ENCODE measurements at regions not wholly inside any gene's neighbourhood (a gene's known extent, or its start where the extent isn't known, plus 50 kb on each side); places are given as distances from the start of the nearest gene placed in this dataset.
"Not testable (repeated sequence)": the region's sequence is repeated elsewhere in the genome, so short reads cannot be mapped to it uniquely, and the experiment has no call there.

GRCh38 chr12:5096241-5096924 lies 52.7 kb downstream of the KCNA5 start:
- no CpG with 5 or more reads among the region's 8 CpGs for WGBS (ENCODE audit: insufficient coverage, low lambda C conversion rate)
- Histone ChIP-seq H3K4me3 (ENCODE audit: low read length) (no peak overlapping the region), H3K27me3 (ENCODE audit: control insufficient read depth, insufficient read depth, low read length) (peaks cover 20% of the 10 kb centered on the region), H3K36me3 (ENCODE audit: control insufficient read depth, insufficient read depth, low read length) (no peaks in the 10 kb centered on the region), H3K9me3 (ENCODE audit: control insufficient read depth, low read depth, low read length) (no peaks in the 10 kb centered on the region), H3K27ac (ENCODE audit: low read length) (no peak overlapping the region), H3K4me1 (ENCODE audit: control insufficient read depth, insufficient read depth, low read length) (no peaks in the 10 kb centered on the region)
- DNase-seq: no peak

- WGBS (ENCODE audit: insufficient coverage, low lambda C conversion rate): no CpG with 5 or more reads among the region's 6 CpGs
- peaks cover 20% of the 10 kb centered on the region for H3K27me3 ChIP-seq (ENCODE audit: control insufficient read depth, insufficient read depth, low read length)
Measured at GRCh38 chr12:5097786-5098185, 54.1 kb downstream of the KCNA5 start.

GRCh38 chr12:5099136-5099535 lies 55.5 kb downstream of the KCNA5 start:
- no peak overlapping the region for H3K4me3 ChIP-seq (ENCODE audit: low read length)
- peaks cover 15% of the 10 kb centered on the region for H3K27me3 ChIP-seq (ENCODE audit: control insufficient read depth, insufficient read depth, low read length)
- no peaks in the 10 kb centered on the region for H3K36me3 ChIP-seq (ENCODE audit: control insufficient read depth, insufficient read depth, low read length)
- H3K9me3 ChIP-seq (ENCODE audit: control insufficient read depth, low read depth, low read length): no peaks in the 10 kb centered on the region
- DNase-seq: no peak
- H3K27ac ChIP-seq (ENCODE audit: low read length): no peak overlapping the region
- peaks cover 1% of the 10 kb centered on the region for H3K4me1 ChIP-seq (ENCODE audit: control insufficient read depth, insufficient read depth, low read length)
- 100% methylated on average over 1 of the region's 13 CpGs for WGBS (ENCODE audit: insufficient coverage, low lambda C conversion rate)

More at GRCh38 chr12:5097786-5098185, 54.1 kb downstream of the KCNA5 start:
- no peaks in the 10 kb centered on the region for H3K9me3 ChIP-seq (ENCODE audit: control insufficient read depth, low read depth, low read length)
- H3K4me1 ChIP-seq (ENCODE audit: control insufficient read depth, insufficient read depth, low read length): no peaks in the 10 kb centered on the region
- no peaks in the 10 kb centered on the region for H3K36me3 ChIP-seq (ENCODE audit: control insufficient read depth, insufficient read depth, low read length)
- H3K4me3 ChIP-seq (ENCODE audit: low read length): no peak overlapping the region
- DNase-seq: no peak
- no peak overlapping the region for H3K27ac ChIP-seq (ENCODE audit: low read length)

- Histone ChIP-seq H3K27ac (ENCODE audit: low read length) (no peak overlapping the region), H3K27me3 (ENCODE audit: control insufficient read depth, insufficient read depth, low read length) (peaks cover 12% of the 10 kb centered on the region), H3K4me1 (ENCODE audit: control insufficient read depth, insufficient read depth, low read length) (peaks cover 6% of the 10 kb centered on the region), H3K4me3 (ENCODE audit: low read length) (no peak overlapping the region), H3K9me3 (ENCODE audit: control insufficient read depth, low read depth, low read length) (no peaks in the 10 kb centered on the region), H3K36me3 (ENCODE audit: control insufficient read depth, insufficient read depth, low read length) (no peaks in the 10 kb centered on the region)
- 88% methylated on average over 5 of the region's 7 CpGs for WGBS (ENCODE audit: insufficient coverage, low lambda C conversion rate)
- no peak for DNase-seq
Measured at GRCh38 chr12:5099591-5099990, 55.9 kb downstream of the KCNA5 start.

DNA sequence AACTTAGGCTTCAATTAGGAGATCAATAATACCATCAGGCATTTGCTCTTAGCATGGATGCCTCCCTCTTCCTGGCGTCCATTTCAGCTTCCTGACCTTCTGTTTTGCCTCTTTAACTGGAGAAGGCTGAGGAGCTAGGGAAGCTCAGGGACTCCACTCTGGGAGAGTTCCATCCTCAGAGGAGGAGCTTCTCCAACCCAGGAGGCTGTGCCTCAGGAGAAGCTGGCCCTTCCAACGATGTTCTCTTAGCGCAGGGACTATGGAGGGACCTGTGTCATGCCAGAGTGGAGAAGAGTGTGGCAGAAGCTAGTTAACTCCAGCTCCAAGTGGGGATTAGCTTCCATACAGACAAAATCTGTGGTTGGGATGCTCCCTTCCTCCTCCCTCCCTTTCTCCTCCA lies 58.0 kb downstream of the KCNA5 start:
- Histone ChIP-seq H3K27me3 (ENCODE audit: control insufficient read depth, insufficient read depth, low read length) (no peaks in the 10 kb centered on the region), H3K27ac (ENCODE audit: low read length) (no peak overlapping the region), H3K4me3 (ENCODE audit: low read length) (no peak overlapping the region), H3K4me1 (ENCODE audit: control insufficient read depth, insufficient read depth, low read length) (peaks cover 9% of the 10 kb centered on the region), H3K36me3 (ENCODE audit: control insufficient read depth, insufficient read depth, low read length) (no peaks in the 10 kb centered on the region), H3K9me3 (ENCODE audit: control insufficient read depth, low read depth, low read length) (no peaks in the 10 kb centered on the region)
- DNase-seq: no peak
- WGBS (ENCODE audit: insufficient coverage, low lambda C conversion rate): no CpG with 5 or more reads among the region's 3 CpGs

- DNase-seq: no peak
- WGBS (ENCODE audit: insufficient coverage, low lambda C conversion rate): 100% methylated on average over 2 of the region's 5 CpGs
Measured at GRCh38 chr12:5102261-5102789, 58.6 kb downstream of the KCNA5 start.

DNA sequence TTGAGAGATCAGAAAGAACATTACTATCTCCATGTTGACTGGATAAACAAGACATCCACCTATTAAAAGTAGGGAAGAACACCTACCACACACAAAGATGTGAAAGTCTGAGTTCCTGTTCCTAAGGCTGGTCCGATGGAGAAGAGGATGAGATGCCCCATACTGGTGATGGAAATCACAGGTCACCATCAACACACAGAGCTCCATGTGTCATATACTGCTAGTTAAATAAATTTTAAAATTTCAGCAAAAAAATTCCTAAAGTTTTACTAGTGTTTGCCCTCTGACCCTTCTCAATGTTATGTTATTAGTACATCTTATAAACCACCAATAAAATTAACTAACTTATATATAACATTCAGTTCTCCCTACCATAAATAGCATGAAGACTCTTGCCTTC lies 59.1 kb downstream of the KCNA5 start:
- Histone ChIP-seq H3K27me3 (ENCODE audit: control insufficient read depth, insufficient read depth, low read length) (no peaks in the 10 kb centered on the region), H3K4me1 (ENCODE audit: control insufficient read depth, insufficient read depth, low read length) (peaks cover 9% of the 10 kb centered on the region), H3K9me3 (ENCODE audit: control insufficient read depth, low read depth, low read length) (no peaks in the 10 kb centered on the region), H3K36me3 (ENCODE audit: control insufficient read depth, insufficient read depth, low read length) (no peaks in the 10 kb centered on the region), H3K27ac (ENCODE audit: low read length) (no peak overlapping the region), H3K4me3 (ENCODE audit: low read length) (no peak overlapping the region)
- no CpG with 5 or more reads among the region's 1 CpG for WGBS (ENCODE audit: insufficient coverage, low lambda C conversion rate)
- DNase-seq: no peak

More at GRCh38 chr12:5102261-5102789, 58.6 kb downstream of the KCNA5 start:
- H3K36me3 ChIP-seq (ENCODE audit: control insufficient read depth, insufficient read depth, low read length): no peaks in the 10 kb centered on the region
- no peak overlapping the region for H3K27ac ChIP-seq (ENCODE audit: low read length)
- no peaks in the 10 kb centered on the region for H3K9me3 ChIP-seq (ENCODE audit: control insufficient read depth, low read depth, low read length)
- H3K4me1 ChIP-seq (ENCODE audit: control insufficient read depth, insufficient read depth, low read length): peaks cover 9% of the 10 kb centered on the region
- no peaks in the 10 kb centered on the region for H3K27me3 ChIP-seq (ENCODE audit: control insufficient read depth, insufficient read depth, low read length)
- H3K4me3 ChIP-seq (ENCODE audit: low read length): no peak overlapping the region

- no peak overlapping the region for H3K4me3 ChIP-seq (ENCODE audit: low read length)
- no peak for DNase-seq
- peaks cover 3% of the 10 kb centered on the region for H3K27me3 ChIP-seq (ENCODE audit: control insufficient read depth, insufficient read depth, low read length)
- no peaks in the 10 kb centered on the region for H3K4me1 ChIP-seq (ENCODE audit: control insufficient read depth, insufficient read depth, low read length)
- no CpG with 5 or more reads among the region's 1 CpG for WGBS (ENCODE audit: insufficient coverage, low lambda C conversion rate)
- H3K27ac ChIP-seq (ENCODE audit: low read length): no peak overlapping the region
- no peaks in the 10 kb centered on the region for H3K36me3 ChIP-seq (ENCODE audit: control insufficient read depth, insufficient read depth, low read length)
- no peaks in the 10 kb centered on the region for H3K9me3 ChIP-seq (ENCODE audit: control insufficient read depth, low read depth, low read length)
Measured at GRCh38 chr12:5110345-5110744, 66.7 kb downstream of the KCNA5 start.

DNA sequence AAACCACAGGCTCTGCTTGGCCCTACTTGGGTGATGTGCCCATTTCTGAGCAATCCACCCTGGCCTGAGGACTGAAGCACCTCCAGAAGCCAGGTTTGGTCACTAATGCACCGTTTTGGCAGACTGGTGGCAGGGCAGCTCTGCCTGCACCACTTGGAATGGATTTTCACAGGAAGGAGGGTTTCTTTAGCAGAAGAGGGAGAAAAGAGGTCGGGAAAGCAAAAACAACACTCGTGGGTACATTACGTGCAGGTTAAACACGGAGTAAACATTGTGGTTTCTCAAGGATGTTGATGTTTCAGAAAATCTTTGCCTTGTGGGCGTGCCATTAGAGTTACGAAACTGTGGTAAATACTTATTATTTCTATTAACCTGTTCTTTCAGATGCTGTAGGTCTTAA lies 70.8 kb downstream of the KCNA5 start:
- no peaks in the 10 kb centered on the region for H3K9me3 ChIP-seq (ENCODE audit: control insufficient read depth, low read depth, low read length)
- no peaks in the 10 kb centered on the region for H3K4me1 ChIP-seq (ENCODE audit: control insufficient read depth, insufficient read depth, low read length)
- no peaks in the 10 kb centered on the region for H3K36me3 ChIP-seq (ENCODE audit: control insufficient read depth, insufficient read depth, low read length)
- DNase-seq: no peak
- H3K27ac ChIP-seq (ENCODE audit: low read length): no peak overlapping the region
- no peak overlapping the region for H3K4me3 ChIP-seq (ENCODE audit: low read length)
- WGBS (ENCODE audit: insufficient coverage, low lambda C conversion rate): 45% methylated on average over 4 of the region's 7 CpGs
- H3K27me3 ChIP-seq (ENCODE audit: control insufficient read depth, insufficient read depth, low read length): peaks cover 3% of the 10 kb centered on the region

- not testable (repeated sequence) for H3K27ac ChIP-seq (ENCODE audit: low read length); H3K4me3 ChIP-seq (ENCODE audit: low read length); H3K36me3 ChIP-seq (ENCODE audit: control insufficient read depth, insufficient read depth, low read length); H3K4me1 ChIP-seq (ENCODE audit: control insufficient read depth, insufficient read depth, low read length); H3K9me3 ChIP-seq (ENCODE audit: control insufficient read depth, low read depth, low read length); H3K27me3 ChIP-seq (ENCODE audit: control insufficient read depth, insufficient read depth, low read length); DNase-seq
- no CpG with 5 or more reads among the region's 20 CpGs for WGBS (ENCODE audit: insufficient coverage, low lambda C conversion rate)
Measured at GRCh38 chr12:5121784-5122183, 78.1 kb downstream of the KCNA5 start.

GRCh38 chr12:5122256-5122831 lies 78.7 kb downstream of the KCNA5 start:
- DNase-seq; H3K27me3 ChIP-seq (ENCODE audit: control insufficient read depth, insufficient read depth, low read length); H3K4me1 ChIP-seq (ENCODE audit: control insufficient read depth, insufficient read depth, low read length); H3K4me3 ChIP-seq (ENCODE audit: low read length); H3K9me3 ChIP-seq (ENCODE audit: control insufficient read depth, low read depth, low read length); H3K27ac ChIP-seq (ENCODE audit: low read length); H3K36me3 ChIP-seq (ENCODE audit: control insufficient read depth, insufficient read depth, low read length): not testable (repeated sequence)
- no CpG with 5 or more reads among the region's 14 CpGs for WGBS (ENCODE audit: insufficient coverage, low lambda C conversion rate)
